Mesodermal cell (in vitro differentiated cells): ENCODE measurements at regions not wholly inside any gene's neighbourhood (a gene's known extent, or its start where the extent isn't known, plus 50 kb on each side); places are given as distances from the start of the nearest gene placed in this dataset.

Experiments
- H3K27ac ChIP-seq: 2 replicates; pipeline ENCODE4 v1.7.0; 2013; ENCODE audit warnings: mild to moderate bottlenecking, low read depth, low read length, moderate library complexity; ENCODE audit not compliant: severe bottlenecking
- H3K36me3 ChIP-seq: 2 replicates; pipeline ENCODE4 v1.7.1; 2013; ENCODE audit warnings: mild to moderate bottlenecking, low read length, moderate library complexity; ENCODE audit not compliant: control insufficient read depth, insufficient read depth
- H3K4me1 ChIP-seq: one replicate; pipeline ENCODE4 v1.7.1; 2013; ENCODE audit warnings: mild to moderate bottlenecking, low read length; ENCODE audit not compliant: insufficient read depth, control insufficient read depth, poor library complexity, severe bottlenecking
- H3K4me3 ChIP-seq: 2 replicates; pipeline ENCODE4 v1.7.0; 2013; ENCODE audit warnings: low read length, control low read depth, mild to moderate bottlenecking; ENCODE audit not compliant: insufficient read depth, poor library complexity, severe bottlenecking; ENCODE audit errors: extremely low read depth
- H3K9me3 ChIP-seq: 2 replicates; pipeline ENCODE4 v1.7.1; 2013; ENCODE audit warnings: mild to moderate bottlenecking, low read length, moderate library complexity; ENCODE audit not compliant: control insufficient read depth
- WGBS, 2 experiments: methylation state at CpG; one replicate each; pipeline ENCODE4 v1.1.5; 2013; ENCODE audit warnings: missing lambda C conversion rate in 2 of 2; ENCODE audit not compliant: insufficient coverage in 2 of 2; 5-methylcytosine and 5-hydroxymethylcytosine counted together

- 89 to 92% methylated on average over 2 of the region's 3 CpGs for WGBS, 2 experiments
- peaks cover 57% of the 10 kb centered on the region for H3K4me1 ChIP-seq
- no peaks in the 10 kb centered on the region for H3K9me3 ChIP-seq
- no peak overlapping the region for H3K4me3 ChIP-seq
- H3K27ac ChIP-seq = peak overlapping the region; percentile 89
- no peaks in the 10 kb centered on the region for H3K36me3 ChIP-seq
These were observed 213.0 kb downstream of the PDCD6IP start for GRCh38 chr3:34011171-34012101.

- WGBS, 2 experiments = 80% methylated on average over 1 of the region's 2 CpGs; no CpG with 5 or more reads in 1 of the 2 experiments
- Histone ChIP-seq H3K36me3 (no peaks in the 10 kb centered on the region), H3K4me3 (no peak overlapping the region), H3K9me3 (no peaks in the 10 kb centered on the region), H3K27ac (peak overlapping the region; percentile 89), H3K4me1 (peaks cover 58% of the 10 kb centered on the region)
These were observed 213.7 kb downstream of the PDCD6IP start for GRCh38 chr3:34012102-34012461.

GRCh38 chr3:34013818-34014570 is 215.6 kb downstream of the PDCD6IP start:
- H3K4me1 ChIP-seq = peaks cover 46% of the 10 kb centered on the region
- H3K27ac ChIP-seq = no peak overlapping the region
- H3K36me3 ChIP-seq = no peaks in the 10 kb centered on the region
- no peaks in the 10 kb centered on the region for H3K9me3 ChIP-seq
- H3K4me3 ChIP-seq = no peak overlapping the region
- WGBS, 2 experiments = 92 to 100% methylated on average over 2 to 3 of the region's 6 CpGs

- Histone ChIP-seq H3K9me3 (no peaks in the 10 kb centered on the region), H3K4me1 (peaks cover 34% of the 10 kb centered on the region), H3K27ac (no peak overlapping the region), H3K4me3 (no peak overlapping the region), H3K36me3 (no peaks in the 10 kb centered on the region)
- 84 to 96% methylated on average over 6 to 8 of the region's 9 CpGs for whole genome bisulfite sequencing, 2 experiments
These were observed 217.0 kb downstream of the PDCD6IP start for GRCh38 chr3:34015204-34016142.

- WGBS, 2 experiments = 98 to 100% methylated on average over 2 to 6 of the region's 6 CpGs
- Histone ChIP-seq H3K4me1 (peaks cover 26% of the 10 kb centered on the region), H3K36me3 (no peaks in the 10 kb centered on the region), H3K9me3 (no peaks in the 10 kb centered on the region), H3K4me3 (no peak overlapping the region), H3K27ac (no peak overlapping the region)
These were observed 218.6 kb downstream of the PDCD6IP start for GRCh38 chr3:34016925-34017587.

- Histone ChIP-seq H3K4me1 (peaks cover 20% of the 10 kb centered on the region), H3K4me3 (no peak overlapping the region), H3K27ac (no peak overlapping the region), H3K9me3 (no peaks in the 10 kb centered on the region), H3K36me3 (no peaks in the 10 kb centered on the region)
These were observed 219.3 kb downstream of the PDCD6IP start for GRCh38 chr3:34017757-34018156.

- peaks cover 6% of the 10 kb centered on the region for H3K4me1 ChIP-seq
- WGBS, 2 experiments = no CpG with 5 or more reads among the region's 2 CpGs
- no peaks in the 10 kb centered on the region for H3K36me3 ChIP-seq
- H3K27ac ChIP-seq = no peak overlapping the region
- H3K9me3 ChIP-seq = no peaks in the 10 kb centered on the region
- no peak overlapping the region for H3K4me3 ChIP-seq
These were observed 220.7 kb downstream of the PDCD6IP start for GRCh38 chr3:34019158-34019557.

- H3K9me3 ChIP-seq = no peaks in the 10 kb centered on the region
- no peak overlapping the region for H3K4me3 ChIP-seq
- H3K27ac ChIP-seq = no peak overlapping the region
- peaks cover 4% of the 10 kb centered on the region for H3K4me1 ChIP-seq
- H3K36me3 ChIP-seq = no peaks in the 10 kb centered on the region
These were observed 221.7 kb downstream of the PDCD6IP start for GRCh38 chr3:34020170-34020569.

- Histone ChIP-seq H3K9me3 (no peaks in the 10 kb centered on the region), H3K4me1 (peaks cover 4% of the 10 kb centered on the region), H3K4me3 (no peak overlapping the region), H3K27ac (no peak overlapping the region), H3K36me3 (no peaks in the 10 kb centered on the region)
- WGBS, 2 experiments = 96 to 97% methylated on average over 3 of the region's 8 CpGs
These were observed 222.6 kb downstream of the PDCD6IP start for GRCh38 chr3:34020726-34021680.
